ENCODE measurements at regions not wholly inside any gene's neighbourhood (a gene's known extent, or its start where the extent isn't known, plus 50 kb on each side); places are given as distances from the start of the nearest gene placed in this dataset.

- no peak overlapping the region for H3K4me3 Mint-ChIP-seq
- no peak overlapping the region for H3K27ac ChIP-seq (ENCODE audit: low read depth)
- no peaks in the 10 kb centered on the region for H3K4me1 Mint-ChIP-seq
- no peaks in the 10 kb centered on the region for H3K4me1 ChIP-seq (ENCODE audit: insufficient read depth)
- H2AFZ ChIP-seq, result no peak overlapping the region
- H3K36me3 ChIP-seq (ENCODE audit: insufficient read depth), result no peaks in the 10 kb centered on the region
- TF ChIP-seq ZNF331 (CRISPR knock-in tag; IDR thresholded peaks at IDR 0.05; ENCODE audit: low read depth), result no peak
- no peak for TF ChIP-seq CTCF (conservative IDR thresholded peaks at IDR 0.05; ENCODE audit: low read depth in 2 of 2)
- TF ChIP-seq CREB1 (CRISPR knock-in tag; IDR thresholded peaks at IDR 0.05; ENCODE audit: low read depth), result no peak
- TF ChIP-seq ETS1 (IDR thresholded peaks at IDR 0.05), result no peak
- no peak for TF ChIP-seq ZNF462 (CRISPR knock-in tag; IDR thresholded peaks at IDR 0.05)
- no peak for TF ChIP-seq POLR2AphosphoS5 (IDR thresholded peaks at IDR 0.05; ENCODE audit: low read depth)
- TF ChIP-seq ZNF114 (CRISPR knock-in tag; IDR thresholded peaks at IDR 0.05), result no peak
- TF ChIP-seq STAT1 (IDR thresholded peaks at IDR 0.05; ENCODE audit: unreplicated experiment), result no peak
- TF ChIP-seq REST (IDR thresholded peaks at IDR 0.05; ENCODE audit: unreplicated experiment), result no peak
- no peak for TF ChIP-seq NANOG (IDR thresholded peaks at IDR 0.05; ENCODE audit: borderline replicate concordance)
- no peak for TF ChIP-seq EZH2phosphoT487 (IDR thresholded peaks at IDR 0.05; ENCODE audit: unreplicated experiment)
- no peak for TF ChIP-seq JUNB (IDR thresholded peaks at IDR 0.05; ENCODE audit: unreplicated experiment)
- TF ChIP-seq EZH2 (IDR thresholded peaks at IDR 0.05; ENCODE audit: low read depth, unreplicated experiment), result no peak
- H3F3A ChIP-seq (replicated peaks; ENCODE audit: low read depth), result no peaks in the 10 kb centered on the region
- no peaks in the 10 kb centered on the region for H4K20me1 ChIP-seq (replicated peaks; ENCODE audit: insufficient read depth)
- H3K27ac Mint-ChIP-seq, result no peak overlapping the region
- H3K27me3 Mint-ChIP-seq (ENCODE audit: insufficient read depth, low read depth, poor library complexity), result no peaks in the 10 kb centered on the region
- peaks cover 3% of the 10 kb centered on the region; the same call in 1 of the 3 replicates for H3K36me3 Mint-ChIP-seq (ENCODE audit: low read depth)
- DNase-seq (ENCODE audit: low spot score) (no peak), ATAC-seq (no peak)
- no peak overlapping the region for H3K4me2 ChIP-seq
- peaks cover 8% of the 10 kb centered on the region; the same call in 2 of the 3 replicates for H3K9me3 Mint-ChIP-seq
- H3K4me3 ChIP-seq, result no peak overlapping the region
- H3K79me2 ChIP-seq (replicated peaks; ENCODE audit: insufficient read depth), result no peaks in the 10 kb centered on the region
- no peaks in the 10 kb centered on the region for H3K9me2 ChIP-seq (ENCODE audit: insufficient read depth)
- H3K27me3 ChIP-seq (ENCODE audit: insufficient read depth), result no peaks in the 10 kb centered on the region
Measured at GRCh38 chr18:37958499-37958898, 392.9 kb upstream of the CELF4 start.

Data from GM23338 (cell line).